Activated CD8-positive, alpha-beta memory T cell treated with anti-CD3 and anti-CD28 coated beads for 48 hours (primary cell): ENCODE measurements at regions not wholly inside any gene's neighbourhood (a gene's known extent, or its start where the extent isn't known, plus 50 kb on each side); places are given as distances from the start of the nearest gene placed in this dataset.
"Not testable (repeated sequence)": the region's sequence is repeated elsewhere in the genome, so short reads cannot be mapped to it uniquely, and the experiment has no call there.

ENCODE experiments used
- DNase-seq, 3 experiments: peaks; one replicate each; pipeline ENCODE4 v3.0.0-alpha.2; 2020; ENCODE audit warnings: low read depth in 2 of 3, low spot score in 2 of 3

DNA sequence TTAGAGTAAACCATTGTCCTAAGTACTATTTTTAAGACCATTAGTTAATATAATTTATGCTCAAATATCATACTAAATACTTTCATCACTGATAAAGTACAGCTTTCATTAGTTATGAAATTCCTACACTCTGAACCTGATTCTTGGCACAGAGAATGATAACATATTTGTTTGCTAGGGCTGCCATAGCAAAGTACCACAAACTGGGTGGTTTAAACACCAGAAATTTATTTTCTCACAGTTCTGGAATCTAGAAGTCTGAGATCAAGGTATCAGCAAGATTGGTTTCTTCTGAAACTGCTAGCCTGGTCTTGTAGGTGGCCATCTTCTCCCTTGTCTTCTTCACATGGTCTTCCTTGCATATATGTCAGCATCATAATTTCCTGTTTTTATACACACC lies 608.4 kb downstream of the TLE1 start:
- DNase-seq = no peak

DNA sequence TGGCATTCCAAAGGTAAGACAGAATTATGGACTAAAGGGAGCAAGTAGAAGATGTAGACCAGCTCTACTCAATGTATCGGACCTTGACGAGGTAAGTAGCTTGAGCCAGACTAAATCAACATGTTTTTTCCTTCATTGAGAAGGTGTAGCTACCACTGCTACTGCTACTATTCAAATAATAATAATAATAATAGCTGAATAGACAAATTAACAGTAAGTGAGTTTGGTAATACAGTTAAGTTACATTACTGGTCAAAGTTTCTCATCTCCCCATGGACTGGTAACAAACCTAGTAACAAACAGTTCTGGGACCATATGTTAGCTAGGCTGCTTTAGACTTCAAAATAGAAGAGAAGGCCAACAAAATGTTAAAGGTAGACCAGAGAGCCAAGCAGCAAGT lies 609.2 kb downstream of the TLE1 start:
- DNase-seq = no peak

GRCh38 chr9:81079055-81079454 lies 610.3 kb downstream of the TLE1 start:
- no peak for DNase-seq

DNA sequence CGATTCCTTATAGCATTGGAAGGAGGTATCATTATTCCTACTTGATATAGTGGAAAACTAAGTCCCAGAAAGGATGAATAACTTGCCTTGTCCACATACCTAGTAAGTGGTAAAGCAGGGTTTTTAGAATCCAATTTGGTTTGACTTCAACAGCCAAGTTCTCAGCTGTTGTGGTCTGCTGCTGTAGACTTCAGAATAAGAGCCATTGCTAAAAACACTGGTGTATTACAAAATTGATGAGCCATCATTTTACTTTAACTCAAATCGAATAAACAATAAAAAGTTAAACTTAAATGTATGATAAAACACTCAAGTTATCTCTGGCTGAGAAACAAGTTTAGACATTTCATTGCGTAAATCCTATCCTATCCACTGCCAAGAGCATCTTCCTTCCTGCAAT lies 610.8 kb downstream of the TLE1 start:
- DNase-seq = no peak

DNA sequence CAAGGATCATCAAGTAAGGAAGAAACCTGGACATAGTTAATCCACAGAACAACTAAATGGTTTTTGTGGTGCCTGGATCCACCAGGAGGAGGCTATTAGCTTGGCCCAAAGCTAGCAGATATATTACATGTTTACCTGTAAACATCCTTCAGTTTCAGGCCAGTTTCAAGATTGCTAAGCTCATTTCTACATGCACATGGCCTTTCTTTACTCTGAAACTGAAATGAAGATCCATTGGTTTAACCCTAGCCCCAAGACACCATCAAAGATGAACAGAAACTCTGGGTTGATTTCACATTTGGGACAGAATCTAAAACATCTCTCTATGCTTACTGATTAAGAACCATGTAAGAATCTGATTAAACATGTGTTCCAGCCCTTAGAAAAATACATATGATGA lies 611.8 kb downstream of the TLE1 start:
- no peak for DNase-seq

DNA sequence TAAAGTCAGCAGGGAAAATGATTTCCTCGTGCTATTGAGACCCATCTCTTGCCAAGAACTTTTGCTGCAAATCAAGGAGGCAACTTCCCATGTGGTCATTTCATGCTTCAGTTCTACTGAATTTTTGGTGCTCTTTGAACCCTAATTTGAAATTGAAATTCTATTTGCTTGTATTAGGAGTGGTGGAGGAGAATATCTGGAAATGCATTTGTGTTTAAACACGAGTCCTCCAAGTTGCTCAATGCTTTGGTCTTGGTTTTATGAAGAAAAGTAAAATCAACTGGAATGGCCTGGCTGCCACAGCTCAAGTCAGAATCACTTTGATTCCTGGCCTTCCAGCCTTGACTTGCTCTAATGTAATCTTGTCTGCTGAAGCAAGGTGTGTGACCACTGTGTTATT lies 613.2 kb downstream of the TLE1 start:
- no peak for DNase-seq

DNA sequence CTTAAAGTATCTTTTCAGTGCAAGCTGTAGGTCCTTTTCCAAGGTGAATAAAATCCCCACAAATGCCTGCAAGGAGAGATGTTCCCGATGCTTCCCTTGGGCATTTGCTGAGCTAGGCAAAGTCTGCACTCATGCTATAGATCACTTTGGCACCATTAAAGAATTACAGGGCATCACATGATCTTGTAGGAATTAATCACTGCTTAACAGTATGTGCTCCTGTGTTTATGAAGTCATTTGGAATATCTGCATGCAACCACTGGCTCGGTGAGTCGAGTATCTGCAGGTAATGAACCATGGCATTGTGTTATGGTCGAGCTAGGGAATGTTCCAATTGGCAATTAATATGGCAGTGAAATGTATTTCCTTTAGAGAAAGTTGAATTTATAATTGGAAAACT lies 615.1 kb downstream of the TLE1 start:
- DNase-seq = no peak

GRCh38 chr9:81073821-81074220 lies 615.5 kb downstream of the TLE1 start:
- no peak for DNase-seq

- DNase-seq = no peak
Observed at GRCh38 chr9:81072758-81073157, 616.6 kb downstream of the TLE1 start.

DNA sequence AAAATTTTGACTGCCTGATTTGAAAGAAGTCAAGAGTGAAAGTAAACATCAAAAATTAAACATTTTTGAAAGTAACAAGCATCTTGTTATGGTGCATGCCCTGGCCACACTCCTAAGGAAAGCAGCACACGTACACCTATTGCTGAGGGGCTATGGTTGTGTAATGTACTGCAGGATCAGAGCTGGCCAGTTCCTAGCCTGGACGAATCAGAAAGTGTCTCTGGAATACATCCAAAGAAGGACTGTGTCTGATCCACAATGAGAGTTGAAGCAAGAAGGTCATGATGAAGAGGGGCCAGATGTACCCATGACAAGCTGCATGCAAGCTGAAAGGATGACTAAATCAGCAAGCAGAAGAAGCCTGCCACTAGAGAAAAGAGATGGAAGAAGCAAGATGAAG lies 618.2 kb downstream of the TLE1 start:
- no peak for DNase-seq

DNA sequence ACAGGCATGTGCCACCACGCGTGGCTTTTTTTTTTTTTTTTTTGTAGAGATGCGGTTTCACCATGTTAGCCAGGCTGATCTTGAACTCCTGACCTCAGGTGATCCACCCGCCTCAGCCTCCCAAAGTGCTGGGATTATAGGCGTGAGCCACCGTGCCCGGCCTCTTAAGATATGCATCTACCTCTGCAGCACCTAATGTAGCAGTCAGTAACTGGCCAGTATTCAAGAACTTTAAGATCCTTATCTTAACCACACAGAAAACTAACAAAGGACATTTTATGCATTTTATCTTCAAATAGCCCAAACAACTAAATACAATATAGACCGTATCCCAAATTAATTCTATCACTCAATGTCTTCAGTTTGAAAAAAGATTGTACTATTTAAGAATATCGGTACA lies 618.7 kb downstream of the TLE1 start:
- DNase-seq = no peak

GRCh38 chr9:81069923-81070322 lies 619.4 kb downstream of the TLE1 start:
- no peak for DNase-seq

- DNase-seq = no peak
Observed at GRCh38 chr9:81069038-81069795, 620.1 kb downstream of the TLE1 start.

DNA sequence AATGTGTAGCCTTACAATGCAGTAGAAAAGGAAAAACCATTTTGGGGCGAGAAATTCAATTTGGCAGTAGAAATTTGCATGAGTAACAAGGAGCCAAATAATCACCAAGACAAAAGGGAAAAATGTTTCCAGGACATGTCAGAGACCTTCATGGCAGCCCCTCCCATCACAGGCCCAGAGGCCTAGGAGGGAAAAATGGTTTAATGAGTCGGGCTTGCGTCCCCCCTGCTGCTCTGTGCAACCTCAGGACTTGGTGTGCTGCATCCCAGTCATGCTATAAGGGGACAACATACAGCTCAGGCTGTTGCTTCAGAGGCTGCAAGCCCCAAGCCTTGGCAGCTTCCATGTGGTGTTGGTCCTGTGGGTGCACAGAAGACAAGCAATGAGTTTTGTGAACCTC lies 626.4 kb downstream of the TLE1 start:
- DNase-seq = not testable (repeated sequence)

GRCh38 chr9:81058782-81059181 lies 630.6 kb downstream of the TLE1 start:
- DNase-seq = no peak

- DNase-seq = no peak
Observed at GRCh38 chr9:81053298-81054025, 635.9 kb downstream of the TLE1 start.

- no peak for DNase-seq
Observed at GRCh38 chr9:81052846-81053245, 636.5 kb downstream of the TLE1 start.

GRCh38 chr9:81047280-81047679 lies 642.1 kb downstream of the TLE1 start:
- no peak for DNase-seq

GRCh38 chr9:81045658-81046057 lies 643.7 kb downstream of the TLE1 start:
- no peak for DNase-seq

DNA sequence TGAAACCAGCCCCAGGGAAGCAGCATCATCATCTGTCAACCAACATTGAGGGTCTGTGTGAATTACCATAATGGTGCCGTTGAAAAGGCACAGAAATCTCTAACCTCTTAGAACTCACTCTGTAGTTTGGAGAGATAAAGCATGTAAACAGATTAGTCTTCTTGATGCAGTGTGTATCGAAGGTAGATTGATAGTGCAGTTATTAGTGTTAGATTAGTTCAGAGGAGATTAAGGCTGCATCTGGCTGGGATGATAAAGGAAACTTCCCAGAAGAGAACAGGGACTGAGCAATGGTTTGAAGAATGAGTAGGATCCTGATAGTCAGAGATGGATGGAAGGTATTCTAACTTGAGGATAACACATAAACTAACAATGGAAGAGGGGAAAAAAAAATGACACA lies 651.5 kb downstream of the TLE1 start:
- no peak for DNase-seq

DNA sequence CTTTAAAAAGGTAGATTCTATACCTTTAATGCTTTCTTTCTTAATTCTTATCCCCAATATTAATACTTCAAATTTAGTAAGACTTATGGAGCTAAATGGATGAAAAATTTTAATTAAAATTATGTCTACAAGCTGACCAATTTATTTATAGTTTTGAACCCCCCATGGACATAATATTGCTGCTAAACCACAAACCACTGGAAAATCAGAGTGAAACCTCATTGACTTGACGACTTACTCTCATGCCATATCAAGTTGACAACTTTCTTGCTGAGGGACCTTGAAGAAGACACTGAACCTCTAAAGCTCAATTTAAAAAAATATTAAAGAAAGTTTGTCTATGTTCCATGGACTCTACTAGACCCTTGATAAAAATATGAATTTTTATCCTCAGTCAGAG lies 653.7 kb downstream of the TLE1 start:
- DNase-seq = no peak

DNA sequence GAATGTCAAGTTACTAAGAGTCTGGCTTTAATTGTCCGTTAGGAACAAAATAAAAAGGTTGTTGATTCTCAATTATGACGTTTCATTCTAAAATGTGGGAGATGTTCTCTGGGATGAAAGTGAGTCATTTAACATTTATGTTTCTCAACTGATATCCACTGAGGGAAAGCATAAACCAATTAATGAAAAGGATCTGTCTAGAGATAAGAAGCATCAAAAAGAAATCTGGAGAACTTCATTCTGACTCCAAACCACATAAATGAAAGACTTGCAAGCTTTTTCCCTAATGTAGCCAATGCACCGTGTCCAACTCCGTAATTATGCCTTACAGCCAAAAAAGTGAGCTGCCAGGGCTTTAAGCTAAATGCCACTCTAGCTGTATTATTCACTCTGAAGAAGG lies 654.2 kb downstream of the TLE1 start:
- DNase-seq = no peak

DNA sequence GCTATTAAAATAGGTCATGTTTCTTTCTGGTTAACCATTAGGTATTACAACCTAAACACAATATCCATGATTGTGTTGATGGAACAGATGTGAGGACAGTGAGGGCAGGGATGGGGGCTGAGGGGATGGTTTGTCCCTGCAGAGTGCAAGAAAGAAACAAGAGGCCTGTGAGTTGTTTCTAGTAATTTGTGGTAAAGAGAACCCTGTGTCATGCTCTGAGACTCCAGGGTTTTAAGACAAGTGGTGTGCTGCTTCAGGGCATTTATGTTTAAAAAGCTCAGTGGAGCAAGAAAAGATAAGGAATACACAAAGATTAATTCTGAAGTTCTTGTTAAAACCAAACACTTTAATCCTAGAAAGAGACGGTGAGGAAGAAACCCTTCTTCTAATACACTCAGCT lies 656.5 kb downstream of the TLE1 start:
- DNase-seq = no peak
